ENCODE measurements at regions not wholly inside any gene's neighbourhood (a gene's known extent, or its start where the extent isn't known, plus 50 kb on each side); places are given as distances from the start of the nearest gene placed in this dataset.

- no peaks in the 10 kb centered on the region for H3K4me1 ChIP-seq (ENCODE audit: insufficient read depth, low read length)
- no peaks in the 10 kb centered on the region for H3K4me1 Mint-ChIP-seq
- POLR2A ChIA-PET (ENCODE audit: partially characterized antibody): no interaction called here
Observed at GRCh38 chr1:37240897-37241296, 206.6 kb upstream of the GRIK3 start.

GRCh38 chr1:37242501-37242900 lies 208.2 kb upstream of the GRIK3 start:
- Histone ChIP-seq H3K27ac (ENCODE audit: low read depth, low read length) (no peak overlapping the region), H3K9me3 (ENCODE audit: control insufficient read depth in 1 of 2, low read length in 2 of 2) (no peaks in the 10 kb centered on the region), H3K4me1 (ENCODE audit: insufficient read depth, low read length) (no peaks in the 10 kb centered on the region), H3K27me3 (ENCODE audit: insufficient read depth, low read length) (no peaks in the 10 kb centered on the region), H3K4me3 (ENCODE audit: low read length in 2 of 2) (no peak overlapping the region), H3K36me3 (ENCODE audit: insufficient read depth, low read length) (no peaks in the 10 kb centered on the region)
- Mint-ChIP-seq H3K27me3 (peaks cover 3 to 6% of the 10 kb centered on the region in 2 donors), H3K4me1 (no peaks in the 10 kb centered on the region), H3K4me3 (no peak overlapping the region), H3K9me3 (peaks cover 0 to 1% (median 0%) of the 10 kb centered on the region in 8 donors), H3K36me3 (no peaks in the 10 kb centered on the region), H3K27ac (no peak overlapping the region)
- CTCF ChIA-PET (ENCODE audit: partially characterized antibody): no interaction called here
- POLR2A ChIA-PET (ENCODE audit: partially characterized antibody): no interaction called here
- no peak for DNase-seq
- intact Hi-C loops (cut with micrococcal nuclease): no loop called here

More at GRCh38 chr1:37240897-37241296, 206.6 kb upstream of the GRIK3 start:
- Histone ChIP-seq H3K27ac (ENCODE audit: low read depth, low read length) (no peak overlapping the region), H3K9me3 (ENCODE audit: control insufficient read depth in 1 of 2, low read length in 2 of 2) (no peaks in the 10 kb centered on the region), H3K36me3 (ENCODE audit: insufficient read depth, low read length) (no peaks in the 10 kb centered on the region), H3K4me3 (ENCODE audit: low read length in 2 of 2) (no peak overlapping the region), H3K27me3 (ENCODE audit: insufficient read depth, low read length) (no peaks in the 10 kb centered on the region)
- no peak for DNase-seq
- Mint-ChIP-seq H3K4me3 (no peak overlapping the region), H3K36me3 (no peaks in the 10 kb centered on the region), H3K27ac (no peak overlapping the region), H3K9me3 (peaks cover 0 to 3% (median 0%) of the 10 kb centered on the region in 8 donors), H3K27me3 (peaks cover 4 to 6% of the 10 kb centered on the region in 2 donors)
- CTCF ChIA-PET (ENCODE audit: partially characterized antibody): no interaction called here
- intact Hi-C loops (cut with micrococcal nuclease): no loop called here

GRCh38 chr1:37243368-37244082 lies 209.2 kb upstream of the GRIK3 start:
- Mint-ChIP-seq H3K4me1 (peaks cover 0 to 2% (median 0%) of the 10 kb centered on the region in 4 donors), H3K27ac (no peak overlapping the region), H3K27me3 (peaks cover 7 to 8% of the 10 kb centered on the region in 2 donors), H3K36me3 (no peaks in the 10 kb centered on the region), H3K9me3 (peaks cover 0 to 3% (median 0%) of the 10 kb centered on the region in 8 donors), H3K4me3 (no peak overlapping the region)
- H3K27ac ChIP-seq (ENCODE audit: low read depth, low read length): no peak overlapping the region
- DNase-seq: no peak
- no peaks in the 10 kb centered on the region for H3K9me3 ChIP-seq (ENCODE audit: control insufficient read depth in 1 of 2, low read length in 2 of 2)
- no peak overlapping the region for H3K4me3 ChIP-seq (ENCODE audit: low read length in 2 of 2)
- H3K4me1 ChIP-seq (ENCODE audit: insufficient read depth, low read length): no peaks in the 10 kb centered on the region
- intact Hi-C loops (cut with micrococcal nuclease): no loop called here
- ChIA-PET CTCF (ENCODE audit: partially characterized antibody) (no interaction called here), POLR2A (ENCODE audit: partially characterized antibody) (no interaction called here)
- no peaks in the 10 kb centered on the region for H3K27me3 ChIP-seq (ENCODE audit: insufficient read depth, low read length)
- no peaks in the 10 kb centered on the region for H3K36me3 ChIP-seq (ENCODE audit: insufficient read depth, low read length)

GRCh38 chr1:37244083-37244480 lies 209.8 kb upstream of the GRIK3 start:
- no peak overlapping the region for H3K4me3 Mint-ChIP-seq
- H3K4me3 ChIP-seq (ENCODE audit: low read length in 2 of 2): no peak overlapping the region
- no peak overlapping the region for H3K27ac Mint-ChIP-seq
- no peak for DNase-seq
- H3K27me3 Mint-ChIP-seq: peaks cover 7 to 8% of the 10 kb centered on the region in 2 donors
- H3K36me3 ChIP-seq (ENCODE audit: insufficient read depth, low read length): no peaks in the 10 kb centered on the region
- H3K9me3 Mint-ChIP-seq: peaks cover 0 to 3% (median 0%) of the 10 kb centered on the region in 8 donors
- ChIA-PET CTCF (ENCODE audit: partially characterized antibody) (no interaction called here), POLR2A (ENCODE audit: partially characterized antibody) (no interaction called here)
- H3K27ac ChIP-seq (ENCODE audit: low read depth, low read length): no peak overlapping the region
- intact Hi-C loops (cut with micrococcal nuclease): no loop called here
- H3K4me1 Mint-ChIP-seq: peaks cover 0 to 2% (median 0%) of the 10 kb centered on the region in 4 donors
- H3K36me3 Mint-ChIP-seq: no peaks in the 10 kb centered on the region
- no peaks in the 10 kb centered on the region for H3K9me3 ChIP-seq (ENCODE audit: control insufficient read depth in 1 of 2, low read length in 2 of 2)
- no peaks in the 10 kb centered on the region for H3K4me1 ChIP-seq (ENCODE audit: insufficient read depth, low read length)
- H3K27me3 ChIP-seq (ENCODE audit: insufficient read depth, low read length): no peaks in the 10 kb centered on the region

- Mint-ChIP-seq H3K27ac (no peak overlapping the region), H3K36me3 (no peaks in the 10 kb centered on the region), H3K9me3 (peaks cover 0 to 3% (median 0%) of the 10 kb centered on the region in 8 donors), H3K4me1 (peaks cover 0 to 2% (median 0%) of the 10 kb centered on the region in 4 donors), H3K27me3 (peaks cover 8 to 9% of the 10 kb centered on the region in 2 donors), H3K4me3 (no peak overlapping the region)
- intact Hi-C loops (cut with micrococcal nuclease): no loop called here
- Histone ChIP-seq H3K27me3 (ENCODE audit: insufficient read depth, low read length) (no peaks in the 10 kb centered on the region), H3K36me3 (ENCODE audit: insufficient read depth, low read length) (no peaks in the 10 kb centered on the region), H3K4me1 (ENCODE audit: insufficient read depth, low read length) (no peaks in the 10 kb centered on the region), H3K9me3 (ENCODE audit: control insufficient read depth in 1 of 2, low read length in 2 of 2) (no peaks in the 10 kb centered on the region), H3K27ac (ENCODE audit: low read depth, low read length) (no peak overlapping the region), H3K4me3 (ENCODE audit: low read length in 2 of 2) (no peak overlapping the region)
- POLR2A ChIA-PET (ENCODE audit: partially characterized antibody): no interaction called here
- CTCF ChIA-PET (ENCODE audit: partially characterized antibody): no interaction called here
- DNase-seq: no peak
Observed at GRCh38 chr1:37244815-37245214, 210.5 kb upstream of the GRIK3 start.

GRCh38 chr1:37246631-37247030 lies 212.3 kb upstream of the GRIK3 start:
- intact Hi-C loops (cut with micrococcal nuclease): no loop called here
- no peaks in the 10 kb centered on the region for H3K36me3 Mint-ChIP-seq
- ChIA-PET POLR2A (ENCODE audit: partially characterized antibody) (no interaction called here), CTCF (ENCODE audit: partially characterized antibody) (no interaction called here)
- no peak overlapping the region for H3K27ac Mint-ChIP-seq
- Histone ChIP-seq H3K27ac (ENCODE audit: low read depth, low read length) (no peak overlapping the region), H3K9me3 (ENCODE audit: control insufficient read depth in 1 of 2, low read length in 2 of 2) (no peaks in the 10 kb centered on the region), H3K36me3 (ENCODE audit: insufficient read depth, low read length) (no peaks in the 10 kb centered on the region), H3K27me3 (ENCODE audit: insufficient read depth, low read length) (no peaks in the 10 kb centered on the region), H3K4me3 (ENCODE audit: low read length in 2 of 2) (no peak overlapping the region), H3K4me1 (ENCODE audit: insufficient read depth, low read length) (no peaks in the 10 kb centered on the region)
- H3K4me1 Mint-ChIP-seq: peaks cover 0 to 2% (median 0%) of the 10 kb centered on the region in 4 donors
- peaks cover 8 to 15% of the 10 kb centered on the region in 2 donors for H3K27me3 Mint-ChIP-seq
- no peak overlapping the region for H3K4me3 Mint-ChIP-seq
- peaks cover 0 to 3% (median 0%) of the 10 kb centered on the region in 8 donors for H3K9me3 Mint-ChIP-seq
- DNase-seq: no peak

- Mint-ChIP-seq H3K27me3 (peaks cover 6 to 31% of the 10 kb centered on the region in 2 donors), H3K27ac (no peak overlapping the region), H3K4me3 (no peak overlapping the region), H3K4me1 (peaks cover 0 to 2% (median 0%) of the 10 kb centered on the region in 4 donors), H3K9me3 (peaks cover 0 to 3% (median 0%) of the 10 kb centered on the region in 8 donors), H3K36me3 (no peaks in the 10 kb centered on the region)
- H3K9me3 ChIP-seq (ENCODE audit: control insufficient read depth in 1 of 2, low read length in 2 of 2): no peaks in the 10 kb centered on the region
- ChIA-PET POLR2A (ENCODE audit: partially characterized antibody) (no interaction called here), CTCF (ENCODE audit: partially characterized antibody) (no interaction called here)
- H3K4me1 ChIP-seq (ENCODE audit: insufficient read depth, low read length): no peaks in the 10 kb centered on the region
- peaks cover 4% of the 10 kb centered on the region for H3K27me3 ChIP-seq (ENCODE audit: insufficient read depth, low read length)
- DNase-seq: no peak
- intact Hi-C loops (cut with micrococcal nuclease): no loop called here
- H3K36me3 ChIP-seq (ENCODE audit: insufficient read depth, low read length): no peaks in the 10 kb centered on the region
- H3K4me3 ChIP-seq (ENCODE audit: low read length in 2 of 2): no peak overlapping the region
- no peak overlapping the region for H3K27ac ChIP-seq (ENCODE audit: low read depth, low read length)
Observed at GRCh38 chr1:37250371-37250770, 216.1 kb upstream of the GRIK3 start.
